SK-N-SH (cell line): ENCODE measurements at regions not wholly inside any gene's neighbourhood (a gene's known extent, or its start where the extent isn't known, plus 50 kb on each side); places are given as distances from the start of the nearest gene placed in this dataset.

Source experiments
- CTCF ChIA-PET: fragments of 300-600, 350-600 bp; formaldehyde crosslinking; extraction: SDS; loops from one replicate; lab custom pipeline; 2021; lab: Yijun Ruan, JAX
- POLR2A ChIA-PET: fragments of 350-600 bp; sonication (Branson Sonifier 250); formaldehyde crosslinking; extraction: SDS; loops from one replicate; lab custom pipeline; 2020; ENCODE audit warnings: antibody characterized with exemption, inconsistent platforms; lab: Yijun Ruan, JAX
- DNase-seq: peaks from one replicate; pipeline ENCODE4 v3.0.0; 2012
- H2AFZ ChIP-seq: fragments of 200-600 bp; sonication (generic); 2 replicates; pipeline ENCODE4 v1.8.1; 2016; ENCODE audit warnings: antibody characterized with exemption, mild to moderate bottlenecking, low read depth
- H3F3A ChIP-seq: fragments of 200-600 bp; sonication (generic); replicated peaks from 2 replicates; pipeline ENCODE3; 2016; ENCODE audit warnings: antibody characterized with exemption, mild to moderate bottlenecking; ENCODE audit not compliant: insufficient read depth
- H3K27ac ChIP-seq, 2 experiments: fragments of 200-500 bp in 1 of 2; fragments of 200-600 bp in 1 of 2; sonication (Bioruptor generic) in 1 of 2; sonication (generic), shearing (Covaris generic) in 1 of 2; 2 replicates each; pipeline versions ENCODE4 v1.5.1 to v1.6.1; 2014 to 2016; ENCODE audit warnings: low read depth in 2 of 2, inconsistent platforms in 1 of 2, low read length in 1 of 2, mild to moderate bottlenecking in 1 of 2, mixed read lengths in 1 of 2
- H3K27me3 ChIP-seq: fragments of 200-600 bp; sonication (generic), shearing (Covaris generic); 2 replicates; pipeline ENCODE4 v1.6.1; 2016; ENCODE audit warnings: mixed run types; ENCODE audit not compliant: insufficient read depth
- H3K36me3 ChIP-seq, 2 experiments: fragments of 200-500 bp in 1 of 2; fragments of 200-600 bp in 1 of 2; sonication (Bioruptor generic) in 1 of 2; sonication (generic) in 1 of 2; replicated peaks in 1 of 2; 2 replicates each; pipeline versions ENCODE3 to v1.5.1; 2014 to 2016; ENCODE audit warnings: low read length in 1 of 2, mild to moderate bottlenecking in 1 of 2; ENCODE audit not compliant: insufficient read depth in 2 of 2, control insufficient read depth in 1 of 2
- H3K4me1 ChIP-seq, 2 experiments: fragments of 200-500 bp in 1 of 2; fragments of 200-600 bp in 1 of 2; sonication (Bioruptor generic) in 1 of 2; sonication (generic), shearing (Covaris generic) in 1 of 2; 2 replicates each; pipeline versions ENCODE4 v1.5.1 to v1.6.1; 2014 to 2016; ENCODE audit warnings: low read depth in 1 of 2, low read length in 1 of 2, mixed run types in 1 of 2; ENCODE audit not compliant: insufficient read depth in 2 of 2, control insufficient read depth in 1 of 2
- H3K4me2 ChIP-seq: fragments of 200-600 bp; sonication (generic), shearing (Covaris generic); 2 replicates; pipeline ENCODE4 v1.6.1; 2017; ENCODE audit warnings: mixed run types
- H3K4me3 ChIP-seq, 2 experiments: fragments of 200-500 bp in 1 of 2; fragments of 200-600 bp in 1 of 2; sonication (Bioruptor generic) in 1 of 2; sonication (generic), shearing (Covaris generic) in 1 of 2; 2 replicates each; pipeline versions ENCODE4 v1.5.1 to v1.8.1; 2014 to 2016; ENCODE audit warnings: low read depth in 2 of 2, inconsistent platforms in 1 of 2, low read length in 1 of 2, mild to moderate bottlenecking in 1 of 2, mixed read lengths in 1 of 2, moderate library complexity in 1 of 2
- H3K79me2 ChIP-seq: fragments of 200-600 bp; sonication (generic); 2 replicates; pipeline ENCODE4 v1.8.1; 2017; ENCODE audit warnings: mild to moderate bottlenecking; ENCODE audit not compliant: insufficient read depth
- H3K9ac ChIP-seq: fragments of 200-600 bp; sonication (generic); 2 replicates; pipeline ENCODE4 v1.6.1; 2017; ENCODE audit warnings: mixed run types
- H3K9me2 ChIP-seq: fragments of 200-600 bp; sonication (generic); 2 replicates; pipeline ENCODE4 v1.6.1; 2017; ENCODE audit warnings: mixed run types
- H3K9me3 ChIP-seq: fragments of 200-600 bp; sonication (generic); 2 replicates; pipeline ENCODE4 v1.6.1; 2017; ENCODE audit warnings: mixed run types, mild to moderate bottlenecking, moderate library complexity
- H4K20me1 ChIP-seq: fragments of 200-600 bp; sonication (generic); 2 replicates; pipeline ENCODE4 v1.6.1; 2017; ENCODE audit warnings: mild to moderate bottlenecking, mixed run types; ENCODE audit not compliant: insufficient read depth
- CTCF ChIP-seq: fragments of 200-600 bp; sonication (generic); IDR thresholded peaks from 2 replicates; pipeline ENCODE4 v1.6.1; 2017; ENCODE audit warnings: antibody characterized with exemption, mild to moderate bottlenecking, moderate library complexity
- EZH2phosphoT487 ChIP-seq: fragments of 200-600 bp; sonication (generic); IDR thresholded peaks from 2 replicates; pipeline ENCODE4 v1.6.1; 2017; ENCODE audit warnings: low read depth, mixed run types, mild to moderate bottlenecking, antibody characterized with exemption, moderate library complexity, borderline replicate concordance
- NRF1 ChIP-seq: IDR thresholded peaks from 2 replicates; pipeline ENCODE4 v1.6.1; 2012; ENCODE audit warnings: low read depth, mild to moderate bottlenecking, low read length
- RAD21 ChIP-seq: IDR thresholded peaks from 2 replicates; pipeline ENCODE4 v1.6.1; 2012; ENCODE audit warnings: mild to moderate bottlenecking, low read length
- REST ChIP-seq: IDR thresholded peaks from 2 replicates; pipeline ENCODE4 v1.6.1; 2012; ENCODE audit warnings: mild to moderate bottlenecking, low read depth, low read length, moderate library complexity
- RXRA ChIP-seq: IDR thresholded peaks from 2 replicates; pipeline ENCODE4 v1.4.0; 2012; ENCODE audit warnings: low read depth, mild to moderate bottlenecking, borderline replicate concordance
- TAF1 ChIP-seq: IDR thresholded peaks from 2 replicates; pipeline ENCODE4 v1.6.1; 2012; ENCODE audit warnings: low read depth, mild to moderate bottlenecking, low read length, moderate library complexity, borderline replicate concordance
- TCF12 ChIP-seq: IDR thresholded peaks from 2 replicates; pipeline ENCODE4 v1.4.0; 2012
- TEAD4 ChIP-seq: IDR thresholded peaks from 2 replicates; pipeline ENCODE4 v1.4.0; 2012; ENCODE audit warnings: mild to moderate bottlenecking, borderline replicate concordance; ENCODE audit not compliant: insufficient read depth
- USF2 ChIP-seq: fragments of 150-350 bp; IDR thresholded peaks from 2 replicates; pipeline ENCODE4 v1.6.1; 2017; ENCODE audit warnings: antibody characterized with exemption, low read length, low read depth, borderline replicate concordance
- WGBS: methylation state at CpG from one replicate; pipeline ENCODE4 v1.1.6; 2017; ENCODE audit warnings: low lambda C conversion rate; 5-methylcytosine and 5-hydroxymethylcytosine counted together
- TF ChIP-seq, protein P1 (sequence below): fragments of 150-350 bp; IDR thresholded peaks from 2 replicates; pipeline ENCODE4 v1.6.1; 2016; ENCODE audit warnings: mild to moderate bottlenecking, low read depth, low read length

DNA sequence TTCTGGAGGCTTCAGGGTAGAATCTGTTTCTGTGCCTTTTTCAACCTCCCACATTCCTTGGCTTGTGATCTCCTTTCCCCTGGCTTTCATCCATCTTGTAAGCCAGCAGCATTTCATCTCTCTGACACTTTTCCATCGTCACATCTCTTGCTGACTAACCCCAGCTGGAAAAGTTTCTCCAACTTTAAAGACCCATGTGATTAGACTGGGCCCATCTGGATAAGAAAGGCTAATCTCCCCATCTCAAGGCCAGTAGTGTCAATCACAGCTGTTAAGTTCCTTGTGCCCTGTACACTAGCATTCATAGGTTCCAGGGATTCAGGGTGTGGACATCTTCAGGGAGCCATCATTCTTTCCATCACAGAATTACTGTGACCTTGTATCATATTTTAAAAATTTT lies 452.1 kb downstream of the TTLL7 start (continued):
- TF ChIP-seq CTCF, result no peak
- no peak for TF ChIP-seq EZH2phosphoT487

DNA sequence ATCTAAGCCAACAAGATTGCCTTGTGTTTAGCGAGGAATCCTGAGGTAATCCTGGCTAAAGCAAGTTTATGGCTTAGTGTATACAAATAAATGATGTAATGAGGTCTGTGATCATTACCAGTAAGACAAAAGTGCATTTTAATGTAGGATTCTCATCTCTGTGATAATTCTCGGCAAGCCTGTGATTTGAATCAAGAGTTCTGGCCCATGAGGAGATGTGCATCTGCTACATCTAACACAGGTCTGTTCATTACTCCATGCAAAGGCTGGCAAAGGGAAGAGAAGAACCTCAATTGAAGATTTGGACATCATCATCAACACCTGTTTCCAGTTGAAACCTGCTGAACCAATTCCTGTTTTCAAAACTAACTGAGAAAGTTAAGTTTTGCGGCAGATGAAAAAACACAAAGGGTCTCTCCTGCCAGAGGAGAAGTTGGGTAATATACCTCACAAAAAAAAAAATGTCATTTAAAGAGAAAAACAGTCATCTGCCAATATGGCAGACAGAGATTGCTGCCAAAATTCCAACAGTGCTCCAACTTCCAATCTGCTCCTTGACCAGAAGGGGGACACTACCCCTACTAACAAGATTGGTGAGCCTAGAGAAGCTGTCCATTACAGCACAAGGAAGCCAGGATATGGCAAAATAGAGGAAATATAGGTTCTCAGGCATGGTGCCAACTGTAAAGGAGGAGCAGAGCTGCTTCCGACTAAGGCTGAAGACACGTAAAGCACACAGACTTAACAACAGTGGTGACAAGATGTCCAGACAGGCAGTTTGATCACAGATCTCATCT lies 453.7 kb downstream of the TTLL7 start:
- no peak overlapping the region for H3K9ac ChIP-seq
- H2AFZ ChIP-seq, result no peak overlapping the region
- no peak for DNase-seq
- H3K4me2 ChIP-seq, result no peak overlapping the region
- no peak overlapping the region for H3K4me3 ChIP-seq
- no peaks in the 10 kb centered on the region for H3K79me2 ChIP-seq
- H3K4me1 ChIP-seq, result no peaks in the 10 kb centered on the region; a peak in 1 of 4 replicates
- H3K27me3 ChIP-seq, result no peaks in the 10 kb centered on the region
- H3K27ac ChIP-seq, result no peak overlapping the region
- H3F3A ChIP-seq, result no peaks in the 10 kb centered on the region
- WGBS, result 58% methylated on average over 5 of the region's 5 CpGs
- CTCF ChIA-PET, result no interaction called here
- no peaks in the 10 kb centered on the region for H4K20me1 ChIP-seq
- no peaks in the 10 kb centered on the region for H3K9me2 ChIP-seq
- POLR2A ChIA-PET, result no interaction called here
- no peaks in the 10 kb centered on the region for H3K9me3 ChIP-seq
- peak; percentile 24; the same call in 1 of the 2 replicates for TF ChIP-seq RAD21
- TF ChIP-seq TEAD4, result no peak
- H3K36me3 ChIP-seq, result no peaks in the 10 kb centered on the region

DNA sequence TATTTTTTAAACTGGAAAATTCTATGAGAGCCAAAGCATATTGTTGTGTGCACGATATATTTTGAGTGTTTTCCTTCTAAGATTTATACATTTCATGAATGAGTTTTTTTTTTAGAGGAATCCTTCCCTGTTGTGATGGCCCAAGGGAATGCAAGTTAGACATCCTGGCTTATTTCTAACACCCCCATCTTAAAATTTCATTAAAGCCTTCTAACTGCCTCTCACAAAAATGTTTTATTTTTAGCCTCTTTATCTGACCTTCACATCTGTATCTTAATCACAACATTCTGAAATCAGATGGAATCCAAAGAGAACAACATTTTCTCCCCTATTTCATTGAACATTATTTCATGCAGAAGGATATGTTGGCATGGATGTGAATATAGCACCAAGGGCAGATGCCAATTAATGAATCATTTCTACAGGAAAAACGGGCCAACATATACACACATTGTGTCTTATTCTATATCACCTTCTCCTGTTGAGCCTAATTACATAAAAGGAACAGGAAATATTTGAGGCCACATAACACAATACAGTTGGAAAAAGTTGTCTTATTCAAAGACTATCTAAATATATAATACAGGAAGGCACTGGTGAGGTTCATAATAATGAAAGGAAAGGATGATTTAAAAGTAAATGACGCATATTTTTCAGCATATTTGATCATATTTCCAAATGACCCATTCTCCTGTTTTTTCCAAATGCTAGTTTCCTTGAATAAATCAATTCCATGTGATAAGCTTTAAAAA lies 455.5 kb downstream of the TTLL7 start:
- no peak overlapping the region for H2AFZ ChIP-seq
- H3K27ac ChIP-seq, result no peak overlapping the region
- H3K27me3 ChIP-seq, result no peaks in the 10 kb centered on the region
- no peak overlapping the region for H3K4me2 ChIP-seq
- CTCF ChIA-PET, result no interaction called here
- WGBS, result 44% methylated on average over 3 of the region's 3 CpGs
- POLR2A ChIA-PET, result no interaction called here
- H3K9me2 ChIP-seq, result no peaks in the 10 kb centered on the region
- no peaks in the 10 kb centered on the region for H3K36me3 ChIP-seq
- H3K4me3 ChIP-seq, result no peak overlapping the region
- H3K79me2 ChIP-seq, result no peaks in the 10 kb centered on the region
- TF ChIP-seq, protein P1, sequence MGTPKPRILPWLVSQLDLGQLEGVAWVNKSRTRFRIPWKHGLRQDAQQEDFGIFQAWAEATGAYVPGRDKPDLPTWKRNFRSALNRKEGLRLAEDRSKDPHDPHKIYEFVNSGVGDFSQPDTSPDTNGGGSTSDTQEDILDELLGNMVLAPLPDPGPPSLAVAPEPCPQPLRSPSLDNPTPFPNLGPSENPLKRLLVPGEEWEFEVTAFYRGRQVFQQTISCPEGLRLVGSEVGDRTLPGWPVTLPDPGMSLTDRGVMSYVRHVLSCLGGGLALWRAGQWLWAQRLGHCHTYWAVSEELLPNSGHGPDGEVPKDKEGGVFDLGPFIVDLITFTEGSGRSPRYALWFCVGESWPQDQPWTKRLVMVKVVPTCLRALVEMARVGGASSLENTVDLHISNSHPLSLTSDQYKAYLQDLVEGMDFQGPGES, result no peak
- TF ChIP-seq NRF1 (no peak), TCF12 (no peak), RAD21 (no peak), RXRA (no peak), REST (no peak), TAF1 (no peak), USF2 (no peak)
- no peaks in the 10 kb centered on the region for H4K20me1 ChIP-seq
- H3K9me3 ChIP-seq, result no peaks in the 10 kb centered on the region
- H3K4me1 ChIP-seq, result no peaks in the 10 kb centered on the region; a peak in 1 of 4 replicates
- H3K9ac ChIP-seq, result no peak overlapping the region
- no peak for DNase-seq
- H3F3A ChIP-seq, result no peaks in the 10 kb centered on the region
